ENCODE measurements at regions not wholly inside any gene's neighbourhood (a gene's known extent, or its start where the extent isn't known, plus 50 kb on each side); places are given as distances from the start of the nearest gene placed in this dataset.

- TF ChIP-seq, protein P1, sequence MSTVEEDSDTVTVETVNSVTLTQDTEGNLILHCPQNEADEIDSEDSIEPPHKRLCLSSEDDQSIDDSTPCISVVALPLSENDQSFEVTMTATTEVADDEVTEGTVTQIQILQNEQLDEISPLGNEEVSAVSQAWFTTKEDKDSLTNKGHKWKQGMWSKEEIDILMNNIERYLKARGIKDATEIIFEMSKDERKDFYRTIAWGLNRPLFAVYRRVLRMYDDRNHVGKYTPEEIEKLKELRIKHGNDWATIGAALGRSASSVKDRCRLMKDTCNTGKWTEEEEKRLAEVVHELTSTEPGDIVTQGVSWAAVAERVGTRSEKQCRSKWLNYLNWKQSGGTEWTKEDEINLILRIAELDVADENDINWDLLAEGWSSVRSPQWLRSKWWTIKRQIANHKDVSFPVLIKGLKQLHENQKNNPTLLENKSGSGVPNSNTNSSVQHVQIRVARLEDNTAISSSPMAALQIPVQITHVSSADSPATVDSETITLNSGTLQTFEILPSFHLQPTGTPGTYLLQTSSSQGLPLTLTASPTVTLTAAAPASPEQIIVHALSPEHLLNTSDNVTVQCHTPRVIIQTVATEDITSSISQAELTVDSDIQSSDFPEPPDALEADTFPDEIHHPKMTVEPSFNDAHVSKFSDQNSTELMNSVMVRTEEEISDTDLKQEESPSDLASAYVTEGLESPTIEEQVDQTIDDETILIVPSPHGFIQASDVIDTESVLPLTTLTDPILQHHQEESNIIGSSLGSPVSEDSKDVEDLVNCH (CRISPR knock-in tag; IDR thresholded peaks at IDR 0.05) = no peak; the same call in 1 of the 2 replicates
- TF ChIP-seq, protein P2, sequence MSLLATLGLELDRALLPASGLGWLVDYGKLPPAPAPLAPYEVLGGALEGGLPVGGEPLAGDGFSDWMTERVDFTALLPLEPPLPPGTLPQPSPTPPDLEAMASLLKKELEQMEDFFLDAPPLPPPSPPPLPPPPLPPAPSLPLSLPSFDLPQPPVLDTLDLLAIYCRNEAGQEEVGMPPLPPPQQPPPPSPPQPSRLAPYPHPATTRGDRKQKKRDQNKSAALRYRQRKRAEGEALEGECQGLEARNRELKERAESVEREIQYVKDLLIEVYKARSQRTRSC (CRISPR knock-in tag; IDR thresholded peaks at IDR 0.05; ENCODE audit: low read depth) = no peak; the same call in 1 of the 2 replicates
- no peak for TF ChIP-seq NFIB (CRISPR knock-in tag; IDR thresholded peaks at IDR 0.05; ENCODE audit: borderline replicate concordance)
- no peak for TF ChIP-seq ZNF703 (CRISPR knock-in tag; IDR thresholded peaks at IDR 0.05; ENCODE audit: borderline replicate concordance)
- no peak for TF ChIP-seq ZNF30 (CRISPR knock-in tag; IDR thresholded peaks at IDR 0.05)
- TF ChIP-seq DPF2 (CRISPR knock-in tag; IDR thresholded peaks at IDR 0.05; ENCODE audit: borderline replicate concordance, low read depth) = peak; percentile 48
- TF ChIP-seq ONECUT2 (CRISPR knock-in tag; IDR thresholded peaks at IDR 0.05) = peak; percentile 95
- peak; percentile 17; the same call in 1 of the 2 replicates for TF ChIP-seq NFYC (CRISPR knock-in tag; IDR thresholded peaks at IDR 0.05)
- TF ChIP-seq KAT7 (CRISPR knock-in tag; IDR thresholded peaks at IDR 0.05; ENCODE audit: borderline replicate concordance) = no peak
- TF ChIP-seq ZNF160 (CRISPR knock-in tag; IDR thresholded peaks at IDR 0.05) = peak; percentile 51; the same call in 1 of the 2 replicates
- peak; percentile 76 for TF ChIP-seq ZNF839 (CRISPR knock-in tag; IDR thresholded peaks at IDR 0.05; ENCODE audit: borderline replicate concordance)
- TF ChIP-seq KLF16 (CRISPR knock-in tag; IDR thresholded peaks at IDR 0.05) = peak in 1 of 2 experiments; percentile 63; a peak in 1 of 4 replicates
- TF ChIP-seq KDM2A (CRISPR knock-in tag; IDR thresholded peaks at IDR 0.05; ENCODE audit: borderline replicate concordance, low read depth) = peak; percentile 81
- peak; percentile 63; the same call in 1 of the 2 replicates for TF ChIP-seq MIER2 (CRISPR knock-in tag; IDR thresholded peaks at IDR 0.05)
- TF ChIP-seq, protein P3, sequence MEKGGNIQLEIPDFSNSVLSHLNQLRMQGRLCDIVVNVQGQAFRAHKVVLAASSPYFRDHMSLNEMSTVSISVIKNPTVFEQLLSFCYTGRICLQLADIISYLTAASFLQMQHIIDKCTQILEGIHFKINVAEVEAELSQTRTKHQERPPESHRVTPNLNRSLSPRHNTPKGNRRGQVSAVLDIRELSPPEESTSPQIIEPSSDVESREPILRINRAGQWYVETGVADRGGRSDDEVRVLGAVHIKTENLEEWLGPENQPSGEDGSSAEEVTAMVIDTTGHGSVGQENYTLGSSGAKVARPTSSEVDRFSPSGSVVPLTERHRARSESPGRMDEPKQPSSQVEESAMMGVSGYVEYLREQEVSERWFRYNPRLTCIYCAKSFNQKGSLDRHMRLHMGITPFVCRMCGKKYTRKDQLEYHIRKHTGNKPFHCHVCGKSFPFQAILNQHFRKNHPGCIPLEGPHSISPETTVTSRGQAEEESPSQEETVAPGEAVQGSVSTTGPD (CRISPR knock-in tag; IDR thresholded peaks at IDR 0.05) = no peak
- TF ChIP-seq ZNF75D (CRISPR knock-in tag; IDR thresholded peaks at IDR 0.05; ENCODE audit: borderline replicate concordance) = no peak
- TF ChIP-seq HNF4A (CRISPR knock-in tag; IDR thresholded peaks at IDR 0.05) = peak; percentile 97
- TF ChIP-seq, protein P4, sequence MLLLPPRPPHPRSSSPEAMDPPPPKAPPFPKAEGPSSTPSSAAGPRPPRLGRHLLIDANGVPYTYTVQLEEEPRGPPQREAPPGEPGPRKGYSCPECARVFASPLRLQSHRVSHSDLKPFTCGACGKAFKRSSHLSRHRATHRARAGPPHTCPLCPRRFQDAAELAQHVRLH (CRISPR knock-in tag; IDR thresholded peaks at IDR 0.05; ENCODE audit: borderline replicate concordance, low read depth) = no peak
- no peak for TF ChIP-seq HCFC1 (IDR thresholded peaks at IDR 0.05; ENCODE audit: low read depth, low read length)
- 0 out of 2 replicates have a peak, but pooled peaks have one; percentile 61 for TF ChIP-seq ZNF224 (CRISPR knock-in tag; IDR thresholded peaks at IDR 0.05)
- peak; percentile 87 for TF ChIP-seq SSRP1 (CRISPR knock-in tag; IDR thresholded peaks at IDR 0.05)
- TF ChIP-seq SKIL (CRISPR knock-in tag; IDR thresholded peaks at IDR 0.05; ENCODE audit: borderline replicate concordance) = no peak
- no peak for TF ChIP-seq FOXK2 (IDR thresholded peaks at IDR 0.05)
- TF ChIP-seq SIX4 (CRISPR knock-in tag; IDR thresholded peaks at IDR 0.05) = peak; percentile 37; the same call in 1 of the 2 replicates
Observed at GRCh38 chr6:167559675-167560479, 235.0 kb downstream of the TTLL2 start (continued).
